Thymus (tissue), 11 donors: ENCODE measurements at regions not wholly inside any gene's neighbourhood (a gene's known extent, or its start where the extent isn't known, plus 50 kb on each side); places are given as distances from the start of the nearest gene placed in this dataset.

Experiments
- DNase-seq, 9 donors: peaks; one replicate each; pipeline ENCODE4 v3.0.0-alpha.2; 2013; ENCODE audit warnings: low spot score in 9 of 9, low read depth in 6 of 9, missing footprints in 1 of 9
- H3K27ac ChIP-seq, 2 donors: one replicate each; pipeline ENCODE4 v1.5.1; 2013; ENCODE audit warnings: control low read depth in 1 of 2, low read depth in 1 of 2, low read length in 1 of 2, mild to moderate bottlenecking in 1 of 2, moderate library complexity in 1 of 2
- H3K27me3 ChIP-seq, 2 donors: one replicate each; pipeline ENCODE4 v1.5.1; 2013; ENCODE audit warnings: low read length in 1 of 2; ENCODE audit not compliant: control insufficient read depth in 2 of 2, insufficient read depth in 1 of 2
- H3K36me3 ChIP-seq, 2 donors: one replicate each; pipeline ENCODE4 v1.5.1; 2013; ENCODE audit warnings: low read length in 1 of 2, mild to moderate bottlenecking in 1 of 2, moderate library complexity in 1 of 2; ENCODE audit not compliant: control insufficient read depth in 2 of 2, insufficient read depth in 2 of 2
- H3K4me1 ChIP-seq, 2 donors: one replicate each; pipeline ENCODE4 v1.5.1; 2013; ENCODE audit warnings: low read length in 2 of 2; ENCODE audit not compliant: control insufficient read depth in 2 of 2, insufficient read depth in 2 of 2
- H3K4me3 ChIP-seq, 2 donors: one replicate each; pipeline ENCODE4 v1.5.1; 2013; ENCODE audit warnings: low read length in 2 of 2, control low read depth in 1 of 2, mild to moderate bottlenecking in 1 of 2
- H3K9me3 ChIP-seq, 2 donors: one replicate each; pipeline ENCODE4 v1.5.1; 2013; ENCODE audit warnings: low read length in 1 of 2, mild to moderate bottlenecking in 1 of 2; ENCODE audit not compliant: control insufficient read depth in 2 of 2, insufficient read depth in 1 of 2
- WGBS: extraction: QIAGEN DNeasy Blood & Tissue Kit; methylation state at CpG from one replicate; pipeline ENCODE4 v1.1.7; 2013; 5-methylcytosine and 5-hydroxymethylcytosine counted together
- donor health status: healthy.

GRCh38 chr1:56400526-56400925 lies 178.8 kb downstream of the PLPP3 start:
- DNase-seq, result no peak
- H3K27ac ChIP-seq, result no peak overlapping the region
- H3K4me1 ChIP-seq, result no peaks in the 10 kb centered on the region
- no peaks in the 10 kb centered on the region for H3K9me3 ChIP-seq
- no peaks in the 10 kb centered on the region for H3K27me3 ChIP-seq
- H3K4me3 ChIP-seq, result no peak overlapping the region
- H3K36me3 ChIP-seq, result no peaks in the 10 kb centered on the region

- no peak for DNase-seq
- Histone ChIP-seq H3K36me3 (no peaks in the 10 kb centered on the region), H3K4me1 (no peaks in the 10 kb centered on the region), H3K27ac (no peak overlapping the region), H3K4me3 (no peak overlapping the region), H3K27me3 (no peaks in the 10 kb centered on the region), H3K9me3 (no peaks in the 10 kb centered on the region)
- WGBS, result 94% methylated on average over 3 of the region's 3 CpGs
Observed at GRCh38 chr1:56399795-56400194, 179.6 kb downstream of the PLPP3 start.

GRCh38 chr1:56399326-56399725 lies 180.0 kb downstream of the PLPP3 start:
- Histone ChIP-seq H3K4me3 (no peak overlapping the region), H3K4me1 (no peaks in the 10 kb centered on the region), H3K9me3 (no peaks in the 10 kb centered on the region), H3K36me3 (no peaks in the 10 kb centered on the region), H3K27me3 (no peaks in the 10 kb centered on the region), H3K27ac (no peak overlapping the region)
- WGBS, result 90% methylated on average over 2 of the region's 2 CpGs
- DNase-seq, result no peak

GRCh38 chr1:56397811-56398231 lies 181.5 kb downstream of the PLPP3 start:
- H3K4me3 ChIP-seq, result no peak overlapping the region
- H3K27me3 ChIP-seq, result no peaks in the 10 kb centered on the region

GRCh38 chr1:56397409-56397808 lies 182.0 kb downstream of the PLPP3 start:
- H3K27ac ChIP-seq, result no peak overlapping the region
- 92% methylated on average over 2 of the region's 2 CpGs for WGBS
- DNase-seq, result no peak
- no peaks in the 10 kb centered on the region for H3K4me1 ChIP-seq
- no peaks in the 10 kb centered on the region for H3K9me3 ChIP-seq
- no peak overlapping the region for H3K4me3 ChIP-seq
- H3K36me3 ChIP-seq, result no peaks in the 10 kb centered on the region
- H3K27me3 ChIP-seq, result no peaks in the 10 kb centered on the region

More at GRCh38 chr1:56397811-56398231, 181.5 kb downstream of the PLPP3 start:
- 98% methylated on average over 2 of the region's 2 CpGs for WGBS
- no peaks in the 10 kb centered on the region for H3K4me1 ChIP-seq
- no peak for DNase-seq
- H3K27ac ChIP-seq, result no peak overlapping the region
- no peaks in the 10 kb centered on the region for H3K9me3 ChIP-seq
- no peaks in the 10 kb centered on the region for H3K36me3 ChIP-seq

GRCh38 chr1:56396581-56396980 lies 182.8 kb downstream of the PLPP3 start:
- WGBS, result 76% methylated on average over 4 of the region's 4 CpGs
- no peak for DNase-seq
- no peaks in the 10 kb centered on the region for H3K4me1 ChIP-seq
- no peak overlapping the region for H3K4me3 ChIP-seq
- no peaks in the 10 kb centered on the region for H3K27me3 ChIP-seq
- H3K36me3 ChIP-seq, result no peaks in the 10 kb centered on the region
- H3K9me3 ChIP-seq, result no peaks in the 10 kb centered on the region
- H3K27ac ChIP-seq, result no peak overlapping the region

- H3K27me3 ChIP-seq, result no peaks in the 10 kb centered on the region
- no peaks in the 10 kb centered on the region for H3K4me1 ChIP-seq
- no peaks in the 10 kb centered on the region for H3K9me3 ChIP-seq
- no peaks in the 10 kb centered on the region for H3K36me3 ChIP-seq
- no peak overlapping the region for H3K4me3 ChIP-seq
- WGBS, result 94% methylated on average over 2 of the region's 2 CpGs
- no peak for DNase-seq
- H3K27ac ChIP-seq, result no peak overlapping the region
Observed at GRCh38 chr1:56395776-56396175, 183.6 kb downstream of the PLPP3 start.

- Histone ChIP-seq H3K36me3 (no peaks in the 10 kb centered on the region), H3K27me3 (no peaks in the 10 kb centered on the region), H3K4me1 (no peaks in the 10 kb centered on the region), H3K9me3 (no peaks in the 10 kb centered on the region), H3K4me3 (no peak overlapping the region), H3K27ac (no peak overlapping the region)
- no peak for DNase-seq
- 96% methylated on average over 6 of the region's 6 CpGs for WGBS
Observed at GRCh38 chr1:56394298-56394697, 185.1 kb downstream of the PLPP3 start.

- no peaks in the 10 kb centered on the region for H3K4me1 ChIP-seq
- H3K27me3 ChIP-seq, result no peaks in the 10 kb centered on the region
- DNase-seq, result no peak
- no peaks in the 10 kb centered on the region for H3K9me3 ChIP-seq
- H3K36me3 ChIP-seq, result no peaks in the 10 kb centered on the region
- no peak overlapping the region for H3K4me3 ChIP-seq
- H3K27ac ChIP-seq, result no peak overlapping the region
- 92% methylated on average over 16 of the region's 16 CpGs for WGBS
Observed at GRCh38 chr1:56390934-56391731, 188.2 kb downstream of the PLPP3 start.
